GM12872 (cell line): ENCODE measurements at regions not wholly inside any gene's neighbourhood (a gene's known extent, or its start where the extent isn't known, plus 50 kb on each side); places are given as distances from the start of the nearest gene placed in this dataset.

Experiments used
- TF ChIP-seq, protein P1 (sequence below): IDR thresholded peaks from 3 replicates; pipeline ENCODE4 v1.5.1; 2011; ENCODE audit warnings: low read depth, mild to moderate bottlenecking, low read length, moderate library complexity; ENCODE audit not compliant: insufficient read depth

DNA sequence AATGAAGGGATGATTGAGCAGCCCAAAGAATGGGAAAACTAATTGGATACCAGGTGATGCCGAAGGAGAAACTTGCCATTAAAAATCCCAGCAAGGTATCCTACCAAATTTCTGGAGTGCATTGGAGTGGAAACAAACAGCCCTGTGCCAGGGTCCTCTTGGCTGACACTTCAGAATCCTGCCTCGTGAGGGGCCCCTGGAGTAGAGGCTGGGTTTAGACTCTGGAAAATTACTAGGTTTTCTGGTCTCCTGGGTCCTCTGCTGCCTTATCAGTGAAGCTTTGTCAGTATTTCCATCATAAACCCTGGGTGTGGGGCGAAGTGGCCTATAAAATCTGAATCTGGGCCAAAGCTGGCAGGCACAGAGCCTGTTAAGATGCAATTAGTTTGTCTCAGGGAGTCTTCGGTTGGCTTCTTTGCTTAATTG is 289.2 kb upstream of the USP24 start:
- TF ChIP-seq, protein P1, sequence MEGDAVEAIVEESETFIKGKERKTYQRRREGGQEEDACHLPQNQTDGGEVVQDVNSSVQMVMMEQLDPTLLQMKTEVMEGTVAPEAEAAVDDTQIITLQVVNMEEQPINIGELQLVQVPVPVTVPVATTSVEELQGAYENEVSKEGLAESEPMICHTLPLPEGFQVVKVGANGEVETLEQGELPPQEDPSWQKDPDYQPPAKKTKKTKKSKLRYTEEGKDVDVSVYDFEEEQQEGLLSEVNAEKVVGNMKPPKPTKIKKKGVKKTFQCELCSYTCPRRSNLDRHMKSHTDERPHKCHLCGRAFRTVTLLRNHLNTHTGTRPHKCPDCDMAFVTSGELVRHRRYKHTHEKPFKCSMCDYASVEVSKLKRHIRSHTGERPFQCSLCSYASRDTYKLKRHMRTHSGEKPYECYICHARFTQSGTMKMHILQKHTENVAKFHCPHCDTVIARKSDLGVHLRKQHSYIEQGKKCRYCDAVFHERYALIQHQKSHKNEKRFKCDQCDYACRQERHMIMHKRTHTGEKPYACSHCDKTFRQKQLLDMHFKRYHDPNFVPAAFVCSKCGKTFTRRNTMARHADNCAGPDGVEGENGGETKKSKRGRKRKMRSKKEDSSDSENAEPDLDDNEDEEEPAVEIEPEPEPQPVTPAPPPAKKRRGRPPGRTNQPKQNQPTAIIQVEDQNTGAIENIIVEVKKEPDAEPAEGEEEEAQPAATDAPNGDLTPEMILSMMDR = no peak

DNA sequence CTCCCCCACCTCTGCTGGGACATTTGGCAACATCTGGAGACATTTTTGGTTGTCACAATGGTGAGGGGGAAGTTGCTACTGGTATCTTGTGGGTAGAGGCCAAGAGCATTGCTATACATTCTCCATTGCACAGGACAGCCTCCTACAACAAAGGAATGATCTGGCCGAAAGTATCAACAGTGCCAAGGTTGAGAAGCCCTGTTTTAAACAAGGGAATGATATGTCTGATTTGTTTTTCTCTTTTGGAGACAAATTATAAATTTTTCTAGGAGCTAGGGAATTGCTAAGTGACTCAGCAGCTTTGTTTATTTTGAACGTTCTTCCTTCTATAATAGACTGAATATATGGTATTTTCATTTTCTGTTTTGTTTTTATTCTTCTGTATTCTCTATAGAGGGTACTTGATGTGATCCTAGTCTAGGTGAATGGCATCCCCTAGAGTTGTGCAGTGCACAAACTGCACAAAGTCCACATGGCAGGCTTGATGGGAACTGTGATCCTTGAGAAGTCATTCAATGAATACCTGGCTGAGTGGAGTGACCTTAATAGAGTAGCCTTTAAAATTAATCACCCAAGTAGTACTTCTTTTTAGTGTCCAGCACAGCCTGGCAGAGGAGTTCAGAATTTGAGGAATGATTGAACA is 288.6 kb upstream of the USP24 start:
- TF ChIP-seq, protein P1 = no peak

DNA sequence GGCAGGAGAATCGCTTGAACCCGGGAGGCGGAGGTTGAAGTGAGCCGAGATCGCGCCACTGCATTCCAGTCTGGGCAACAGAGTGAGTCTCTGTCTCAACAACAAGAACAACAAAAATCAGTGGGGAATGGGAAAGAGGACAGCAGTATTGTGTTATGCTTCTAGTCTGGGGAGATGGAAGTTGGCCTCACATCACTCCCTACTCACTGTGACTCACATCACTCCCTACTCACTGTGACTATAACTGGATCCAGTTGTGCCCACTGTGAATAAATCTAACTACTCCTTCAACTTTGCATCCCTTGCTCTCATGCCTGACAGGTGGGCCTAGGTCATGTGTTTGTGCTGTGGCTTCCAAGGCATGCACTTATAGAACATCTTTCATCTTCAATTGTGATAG is 285.4 kb upstream of the USP24 start:
- TF ChIP-seq, protein P1 = no peak

DNA sequence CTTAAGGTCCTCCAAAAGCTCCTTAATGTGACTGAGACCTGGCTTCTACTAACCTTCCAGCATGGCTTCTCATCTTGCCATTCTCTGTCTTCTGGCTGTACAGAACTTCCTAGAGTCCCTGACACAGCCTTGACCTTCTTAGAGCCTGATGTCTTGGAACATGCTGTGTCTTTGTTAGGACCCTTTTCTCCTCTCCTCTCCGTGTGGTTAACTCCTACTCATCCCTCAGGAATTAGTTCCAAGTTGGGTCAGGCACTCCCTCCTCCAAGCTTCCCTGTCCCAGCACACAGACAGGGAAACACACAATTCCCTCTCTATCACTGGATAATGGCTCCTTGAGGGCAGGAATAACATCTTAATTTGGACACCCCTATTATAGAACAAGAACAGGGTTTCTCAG is 275.4 kb upstream of the USP24 start:
- TF ChIP-seq, protein P1 = no peak

DNA sequence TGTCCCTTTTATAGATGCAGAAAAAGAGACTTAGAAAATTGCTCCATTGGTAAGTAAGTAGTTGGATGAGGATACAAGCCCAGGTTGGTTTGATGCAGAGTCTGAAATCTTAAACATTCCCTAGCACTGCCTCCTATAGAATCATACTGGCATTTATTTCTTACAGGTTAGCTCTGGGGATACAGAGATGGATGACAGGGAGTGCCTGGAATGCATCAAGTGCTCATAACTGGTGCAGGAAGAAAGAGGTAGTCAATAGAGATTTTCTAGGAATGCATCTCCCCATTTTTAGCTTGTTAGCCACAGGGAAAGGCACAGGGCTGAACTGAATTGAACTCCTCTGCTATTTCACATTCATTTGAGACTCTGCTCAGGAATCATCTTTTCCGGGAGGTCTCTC is 269.0 kb upstream of the USP24 start:
- TF ChIP-seq, protein P1 = no peak

DNA sequence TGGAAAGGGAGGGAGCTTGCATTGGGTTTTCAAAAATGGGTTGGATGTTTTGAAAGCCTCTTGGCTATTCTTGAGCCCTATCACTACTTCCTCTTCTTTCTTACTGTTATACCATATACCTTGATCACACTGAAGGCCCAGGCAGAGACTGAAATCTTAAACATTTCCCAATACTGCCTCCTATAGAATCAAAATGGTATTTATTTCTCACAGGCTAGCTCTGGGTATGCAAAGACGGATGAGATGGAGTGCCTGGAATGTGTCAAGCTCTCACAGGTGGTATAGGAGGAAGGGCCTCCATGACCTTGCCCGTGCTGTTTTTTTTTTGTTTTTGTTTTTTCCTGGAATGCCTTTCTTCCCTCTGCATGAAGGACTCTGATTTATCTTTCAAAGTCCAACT is 268.4 kb upstream of the USP24 start:
- TF ChIP-seq, protein P1 = peak; percentile 17; the same call in 1 of the 3 replicates

DNA sequence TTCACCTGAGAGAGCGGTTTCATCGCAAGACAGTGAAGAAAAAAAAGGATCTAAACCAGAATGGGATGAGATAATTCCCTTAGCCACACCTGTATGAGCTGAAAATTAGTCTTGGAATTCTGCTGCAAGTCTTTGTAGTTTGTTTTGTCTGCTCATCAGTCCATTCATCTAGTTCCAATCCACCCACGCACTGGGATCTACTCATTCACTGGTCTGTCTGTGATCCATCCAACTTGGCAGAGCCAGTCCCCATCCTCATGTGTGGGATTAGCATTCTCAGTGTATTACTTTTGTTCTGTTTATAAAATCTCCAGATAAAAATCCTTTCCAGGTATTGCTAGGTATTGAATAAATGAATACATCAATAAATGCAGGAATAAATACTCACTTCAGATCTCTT is 266.5 kb upstream of the USP24 start:
- TF ChIP-seq, protein P1 = no peak
